DMS 273 (cell line): ENCODE measurements at regions not wholly inside any gene's neighbourhood (a gene's known extent, or its start where the extent isn't known, plus 50 kb on each side); places are given as distances from the start of the nearest gene placed in this dataset.
"Not testable (repeated sequence)": the region's sequence is repeated elsewhere in the genome, so short reads cannot be mapped to it uniquely, and the experiment has no call there.

ENCODE experiments used
- DNase-seq: peaks from one replicate; lab custom pipeline; 2025; ENCODE audit not compliant: unreplicated experiment; lab: John Stamatoyannopoulos, UW

- DNase-seq = no peak
Measured at GRCh38 chr10:130345728-130346127, 209.5 kb downstream of the GLRX3 start.

GRCh38 chr10:130350996-130351395 is 214.8 kb downstream of the GLRX3 start:
- no peak for DNase-seq

GRCh38 chr10:130351466-130352290 is 215.5 kb downstream of the GLRX3 start:
- DNase-seq = no peak

- no peak for DNase-seq
Measured at GRCh38 chr10:130352291-130352645, 216.1 kb downstream of the GLRX3 start.

GRCh38 chr10:130353928-130354572 is 217.9 kb downstream of the GLRX3 start:
- no peak for DNase-seq

- no peak for DNase-seq
Measured at GRCh38 chr10:130354573-130354954, 218.4 kb downstream of the GLRX3 start.

- no peak for DNase-seq
Measured at GRCh38 chr10:130354976-130355795, 219.0 kb downstream of the GLRX3 start.

- DNase-seq = not testable (repeated sequence)
Measured at GRCh38 chr10:130356429-130356828, 220.2 kb downstream of the GLRX3 start.

GRCh38 chr10:130357226-130357625 is 221.0 kb downstream of the GLRX3 start:
- no peak for DNase-seq

GRCh38 chr10:130357951-130358350 is 221.8 kb downstream of the GLRX3 start:
- DNase-seq = no peak

- DNase-seq = no peak
Measured at GRCh38 chr10:130358981-130359650, 222.9 kb downstream of the GLRX3 start.

GRCh38 chr10:130359711-130360110 is 223.5 kb downstream of the GLRX3 start:
- DNase-seq = no peak

- peak; percentile 3 for DNase-seq
Measured at GRCh38 chr10:130360826-130361311, 224.7 kb downstream of the GLRX3 start.

GRCh38 chr10:130361351-130362105 is 225.3 kb downstream of the GLRX3 start:
- DNase-seq = no peak

GRCh38 chr10:130362308-130362761 is 226.1 kb downstream of the GLRX3 start:
- DNase-seq = no peak

GRCh38 chr10:130363051-130363450 is 226.9 kb downstream of the GLRX3 start:
- no peak for DNase-seq

GRCh38 chr10:130363899-130364445 is 227.8 kb downstream of the GLRX3 start:
- DNase-seq = no peak

GRCh38 chr10:130364631-130365411 is 228.6 kb downstream of the GLRX3 start:
- DNase-seq = no peak
